Sigmoid colon (tissue), 6 donors: ENCODE measurements at regions not wholly inside any gene's neighbourhood (a gene's known extent, or its start where the extent isn't known, plus 50 kb on each side); places are given as distances from the start of the nearest gene placed in this dataset.
"Not testable (repeated sequence)": the region's sequence is repeated elsewhere in the genome, so short reads cannot be mapped to it uniquely, and the experiment has no call there.

Experiments used
- DNase-seq: peaks from one replicate; pipeline ENCODE4 v3.0.0-alpha.2; 2019
- H3K27ac ChIP-seq, 4 donors: fragments of 200-600 bp; sonication (generic); one replicate each; pipeline ENCODE4 v1.5.1; 2016 to 2019; ENCODE audit warnings: mild to moderate bottlenecking in 1 of 4
- H3K27me3 ChIP-seq, 3 donors: fragments of 200-600 bp; sonication (generic); one replicate each; pipeline ENCODE4 v1.5.1; 2019; ENCODE audit warnings: mild to moderate bottlenecking in 1 of 3
- H3K36me3 ChIP-seq, 4 donors: fragments of 200-600 bp; sonication (generic); one replicate each; pipeline ENCODE4 v1.5.1; 2016 to 2019
- H3K4me1 ChIP-seq, 4 donors: fragments of 200-600 bp; sonication (generic); one replicate each; pipeline ENCODE4 v1.5.1; 2017 to 2019
- H3K4me3 ChIP-seq, 4 donors: fragments of 200-600 bp; sonication (generic); one replicate each; pipeline ENCODE4 v1.5.1; 2017 to 2019; ENCODE audit warnings: mild to moderate bottlenecking in 2 of 4, moderate library complexity in 1 of 4
- H3K9me3 ChIP-seq, 4 donors: fragments of 200-600 bp in 3 of 4; sonication (generic) in 3 of 4; one replicate each; pipeline versions ENCODE4 v1.5.1 to v1.6.1; 2013 to 2019
- EP300 ChIP-seq, 4 donors: sonication (generic); formaldehyde crosslinking; IDR thresholded peaks; one replicate each; pipeline ENCODE4 v1.6.1; 2017; ENCODE audit warnings: antibody characterized with exemption in 4 of 4
- POLR2A ChIP-seq, 2 donors: fragments of 450-650 bp; IDR thresholded peaks; one replicate each; pipeline ENCODE4 v1.6.1; 2016; ENCODE audit warnings: antibody characterized with exemption in 2 of 2, mild to moderate bottlenecking in 2 of 2, moderate library complexity in 2 of 2
- POLR2AphosphoS5 ChIP-seq, 4 donors: sonication (generic); formaldehyde crosslinking; IDR thresholded peaks; one replicate each; pipeline ENCODE4 v1.6.1; 2017; ENCODE audit warnings: antibody characterized with exemption in 4 of 4
- WGBS, 2 donors: extraction: QIAGEN DNeasy Blood & Tissue Kit; methylation state at CpG; one replicate each; pipeline ENCODE4 v1.1.7; 2013; 5-methylcytosine and 5-hydroxymethylcytosine counted together
- intact Hi-C: fragments of 100-400 bp; cut with DNase I; formaldehyde crosslinking; loops from one replicate; pipeline ENCODE4 v1.15.1; 2023
- TF ChIP-seq, protein P1 (sequence below), 4 experiments: fragments of 450-650 bp in 3 of 4; fragments of 200-600 bp in 1 of 4; IDR thresholded peaks; one replicate each; pipeline ENCODE4 v1.5.1; 2016 to 2019; ENCODE audit warnings: antibody characterized with exemption in 4 of 4, mild to moderate bottlenecking in 3 of 4, moderate library complexity in 2 of 4
- donor health status: healthy with polysubstance abuse.
- donor health status: healthy.

DNA sequence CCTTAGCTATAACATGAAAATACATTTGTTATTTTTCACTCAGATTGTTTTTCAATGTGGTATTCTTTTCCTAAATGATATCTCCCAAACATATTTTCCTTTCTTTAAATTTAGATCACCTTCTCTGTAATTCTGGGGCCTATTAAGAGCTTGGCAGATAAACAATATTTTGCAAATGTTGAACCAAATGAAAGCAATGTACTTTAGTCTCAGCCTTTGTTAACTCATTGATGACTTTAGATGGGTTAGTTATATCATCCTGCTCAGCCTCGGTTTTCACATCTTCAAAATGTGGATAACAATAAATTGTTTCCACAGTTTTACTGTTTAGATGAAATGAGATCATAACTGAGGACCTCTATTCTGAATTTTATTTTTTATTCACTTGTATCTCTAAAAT is 1205.2 kb downstream of the SUCLG1 start:
- H3K4me3 ChIP-seq = no peak overlapping the region
- no peaks in the 10 kb centered on the region for H3K9me3 ChIP-seq
- no peaks in the 10 kb centered on the region for H3K36me3 ChIP-seq
- H3K27me3 ChIP-seq = no peaks in the 10 kb centered on the region
- no peak overlapping the region for H3K27ac ChIP-seq
- intact Hi-C loops = no loop called here
- peaks cover 0 to 8% (median 0%) of the 10 kb centered on the region in 4 donors for H3K4me1 ChIP-seq
- TF ChIP-seq, protein P1, sequence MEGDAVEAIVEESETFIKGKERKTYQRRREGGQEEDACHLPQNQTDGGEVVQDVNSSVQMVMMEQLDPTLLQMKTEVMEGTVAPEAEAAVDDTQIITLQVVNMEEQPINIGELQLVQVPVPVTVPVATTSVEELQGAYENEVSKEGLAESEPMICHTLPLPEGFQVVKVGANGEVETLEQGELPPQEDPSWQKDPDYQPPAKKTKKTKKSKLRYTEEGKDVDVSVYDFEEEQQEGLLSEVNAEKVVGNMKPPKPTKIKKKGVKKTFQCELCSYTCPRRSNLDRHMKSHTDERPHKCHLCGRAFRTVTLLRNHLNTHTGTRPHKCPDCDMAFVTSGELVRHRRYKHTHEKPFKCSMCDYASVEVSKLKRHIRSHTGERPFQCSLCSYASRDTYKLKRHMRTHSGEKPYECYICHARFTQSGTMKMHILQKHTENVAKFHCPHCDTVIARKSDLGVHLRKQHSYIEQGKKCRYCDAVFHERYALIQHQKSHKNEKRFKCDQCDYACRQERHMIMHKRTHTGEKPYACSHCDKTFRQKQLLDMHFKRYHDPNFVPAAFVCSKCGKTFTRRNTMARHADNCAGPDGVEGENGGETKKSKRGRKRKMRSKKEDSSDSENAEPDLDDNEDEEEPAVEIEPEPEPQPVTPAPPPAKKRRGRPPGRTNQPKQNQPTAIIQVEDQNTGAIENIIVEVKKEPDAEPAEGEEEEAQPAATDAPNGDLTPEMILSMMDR (IDR thresholded peaks at IDR 0.05) = no peak
- TF ChIP-seq POLR2AphosphoS5 (IDR thresholded peaks at IDR 0.05) = no peak
- TF ChIP-seq POLR2A (IDR thresholded peaks at IDR 0.05) = no peak
- TF ChIP-seq EP300 (IDR thresholded peaks at IDR 0.05) = no peak
- 82 to 89% methylated on average over 1 of the region's 1 CpG for WGBS, 2 donors
- no peak for DNase-seq

DNA sequence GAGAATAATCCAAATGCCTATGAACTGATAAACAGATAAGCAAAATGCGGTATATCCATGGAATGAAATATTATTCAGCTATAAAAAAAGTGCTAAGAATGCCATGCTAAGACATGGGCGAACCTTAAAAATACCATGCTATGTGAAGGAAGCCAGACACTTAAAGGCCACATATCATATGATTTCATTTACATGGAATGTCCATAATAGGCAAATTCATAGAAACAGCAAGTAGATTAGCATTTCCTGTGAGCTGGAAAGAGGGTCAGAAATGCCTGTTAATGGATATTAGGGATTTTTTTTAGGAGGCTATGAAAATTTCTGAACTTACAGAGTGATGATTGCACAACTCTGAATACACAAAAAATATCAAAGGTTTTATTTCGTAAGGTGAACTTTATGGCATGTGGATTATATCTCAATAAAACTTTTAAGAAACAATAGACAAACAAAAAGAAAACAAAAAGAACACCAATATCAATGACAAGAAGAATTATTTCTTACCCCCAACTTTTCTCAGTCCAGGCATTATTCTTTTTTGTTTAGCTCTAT is 1207.7 kb downstream of the SUCLG1 start:
- H3K36me3 ChIP-seq = no peaks in the 10 kb centered on the region
- H3K27me3 ChIP-seq = no peaks in the 10 kb centered on the region
- WGBS, 2 donors = 69 to 92% methylated on average over 3 of the region's 3 CpGs
- H3K27ac ChIP-seq = no peak overlapping the region
- H3K4me1 ChIP-seq = peaks cover 0 to 8% (median 0%) of the 10 kb centered on the region in 4 donors
- H3K4me3 ChIP-seq = no peak overlapping the region
- TF ChIP-seq POLR2AphosphoS5 (IDR thresholded peaks at IDR 0.05) (no peak), EP300 (IDR thresholded peaks at IDR 0.05) (no peak), POLR2A (IDR thresholded peaks at IDR 0.05) (no peak)
- TF ChIP-seq, protein P1 (IDR thresholded peaks at IDR 0.05) = no peak
- intact Hi-C loops = no loop called here
- no peaks in the 10 kb centered on the region for H3K9me3 ChIP-seq
- no peak for DNase-seq

DNA sequence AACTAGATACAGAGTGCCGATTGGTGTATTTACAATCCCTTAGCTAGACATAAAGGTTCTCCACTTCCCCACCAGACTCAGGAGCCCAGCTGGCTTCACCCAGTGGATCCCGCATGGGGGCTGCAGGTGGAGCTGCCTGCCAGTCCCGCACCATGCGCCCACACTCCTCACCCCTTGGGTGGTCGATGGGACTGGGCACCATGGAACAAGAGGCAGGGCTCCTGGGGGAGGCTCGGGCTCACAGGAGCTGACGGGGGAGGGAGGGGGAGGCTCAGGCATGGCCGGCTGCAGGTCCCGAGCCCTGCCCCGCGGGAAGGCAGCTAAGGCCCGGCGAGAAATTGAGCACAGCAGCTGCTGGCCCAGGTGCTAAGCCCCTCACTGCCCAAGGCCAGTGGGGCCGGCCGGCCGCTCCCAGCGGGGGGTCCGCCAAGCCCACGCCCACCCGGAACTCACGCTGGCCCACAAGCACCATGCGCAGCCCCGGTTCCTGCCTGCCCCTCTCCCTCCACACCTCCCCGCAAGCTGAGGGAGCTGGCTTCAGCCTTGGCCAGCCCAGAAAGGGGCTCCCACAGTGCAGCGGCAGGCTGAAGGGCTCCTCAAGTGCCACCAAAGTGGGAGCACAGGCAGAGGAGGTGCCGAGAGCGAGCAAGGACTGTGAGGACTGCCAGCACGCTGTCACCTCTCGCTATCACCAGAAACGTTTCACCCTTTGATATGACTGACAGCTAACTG is 1213.1 kb downstream of the SUCLG1 start:
- H3K4me3 ChIP-seq, H3K4me1 ChIP-seq, DNase-seq, H3K9me3 ChIP-seq, H3K27ac ChIP-seq, H3K27me3 ChIP-seq, intact Hi-C loops, H3K36me3 ChIP-seq: not testable (repeated sequence)
- WGBS, 2 donors = 96% methylated on average over 30 of the region's 30 CpGs

DNA sequence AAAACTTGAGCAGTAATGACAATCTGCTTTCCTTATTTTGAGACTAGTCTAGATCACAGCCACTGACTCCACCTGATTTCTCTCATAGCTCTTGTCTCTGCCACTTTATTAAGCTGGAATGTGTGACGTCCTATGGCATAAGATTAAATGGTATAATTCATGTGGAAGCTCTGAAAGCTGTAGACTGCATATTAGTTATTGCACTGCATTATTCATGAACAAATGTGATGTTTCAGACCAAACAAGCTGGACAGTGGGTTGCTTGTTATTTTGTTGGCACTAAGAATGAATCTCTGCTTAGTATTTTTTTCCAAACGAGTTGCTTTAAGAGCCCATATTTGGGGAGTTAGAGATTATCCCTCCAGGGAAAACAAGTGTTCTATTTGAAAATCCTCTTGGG is 1218.5 kb downstream of the SUCLG1 start:
- Histone ChIP-seq H3K27me3 (no peaks in the 10 kb centered on the region), H3K4me3 (no peak overlapping the region), H3K4me1 (no peaks in the 10 kb centered on the region), H3K27ac (no peak overlapping the region), H3K36me3 (no peaks in the 10 kb centered on the region), H3K9me3 (no peaks in the 10 kb centered on the region)
- no peak for DNase-seq
- TF ChIP-seq, protein P1 (IDR thresholded peaks at IDR 0.05) = no peak
- TF ChIP-seq EP300 (IDR thresholded peaks at IDR 0.05) (no peak), POLR2A (IDR thresholded peaks at IDR 0.05) (no peak), POLR2AphosphoS5 (IDR thresholded peaks at IDR 0.05) (no peak)
- WGBS, 2 donors = 77 to 80% methylated on average over 2 of the region's 2 CpGs
- intact Hi-C loops = no loop called here

DNA sequence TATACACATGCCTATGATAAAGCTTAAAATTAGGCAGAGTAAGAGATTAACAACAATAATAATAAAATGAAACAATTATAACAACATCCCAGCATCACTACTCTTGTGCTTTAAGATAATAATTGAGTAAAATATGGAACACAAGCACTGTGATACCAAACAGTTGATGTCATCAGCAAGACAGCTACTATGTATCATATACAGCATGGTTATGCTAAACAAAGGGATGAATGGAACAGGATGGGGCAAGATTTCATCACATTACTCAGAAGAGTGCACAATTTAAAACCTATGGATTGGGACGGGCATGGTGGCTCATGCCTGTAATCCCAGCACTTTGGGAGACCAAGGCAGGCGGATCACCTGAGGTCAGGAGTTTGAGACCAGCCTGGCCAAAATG is 1221.0 kb downstream of the SUCLG1 start:
- Histone ChIP-seq H3K9me3 (no peaks in the 10 kb centered on the region), H3K36me3 (no peaks in the 10 kb centered on the region), H3K27ac (no peak overlapping the region), H3K4me1 (no peaks in the 10 kb centered on the region), H3K27me3 (no peaks in the 10 kb centered on the region), H3K4me3 (no peak overlapping the region)
- DNase-seq = no peak
- TF ChIP-seq POLR2A (IDR thresholded peaks at IDR 0.05) (no peak), POLR2AphosphoS5 (IDR thresholded peaks at IDR 0.05) (no peak), EP300 (IDR thresholded peaks at IDR 0.05) (no peak)
- TF ChIP-seq, protein P1 (IDR thresholded peaks at IDR 0.05) = no peak
- WGBS, 2 donors = 93% methylated on average over 2 of the region's 2 CpGs
- intact Hi-C loops = no loop called here
